Fibroblast of lung (primary cell): ENCODE measurements at regions not wholly inside any gene's neighbourhood (a gene's known extent, or its start where the extent isn't known, plus 50 kb on each side); places are given as distances from the start of the nearest gene placed in this dataset.

Source experiments
- DNase-seq, 2 donors: peaks; one replicate each; pipeline versions ENCODE4 v3.0.0 to v3.0.0-alpha.2; 2010; ENCODE audit warnings: low read depth in 2 of 2
- H2AFZ ChIP-seq: 2 replicates; pipeline ENCODE4 v1.5.1; 2012; ENCODE audit warnings: low read length, control low read depth, inconsistent platforms
- H3K27ac ChIP-seq: 2 replicates; pipeline ENCODE4 v1.5.1; 2011; ENCODE audit warnings: low read length, control low read depth; ENCODE audit not compliant: insufficient read depth
- H3K27me3 ChIP-seq: 2 replicates; pipeline ENCODE4 v1.5.1; 2011; ENCODE audit warnings: mild to moderate bottlenecking, low read length; ENCODE audit not compliant: control insufficient read depth, insufficient read depth
- H3K36me3 ChIP-seq: 2 replicates; pipeline ENCODE4 v1.5.1; 2011; ENCODE audit warnings: low read length; ENCODE audit not compliant: control insufficient read depth, insufficient read depth
- H3K4me1 ChIP-seq: 2 replicates; pipeline ENCODE4 v1.5.1; 2011; ENCODE audit warnings: low read length; ENCODE audit not compliant: control insufficient read depth, insufficient read depth; ENCODE audit errors: extremely low read depth
- H3K4me2 ChIP-seq: 2 replicates; pipeline ENCODE4 v1.5.1; 2011; ENCODE audit warnings: low read length, control low read depth; ENCODE audit not compliant: insufficient read depth; ENCODE audit errors: extremely low read depth
- H3K4me3 ChIP-seq, 4 experiments: fragments of 200-600 bp in 1 of 4; sonication (generic) in 1 of 4; replicated peaks in 1 of 4; 2 replicates each; pipeline ENCODE4 v1.5.1; 2011 to 2016; ENCODE audit warnings: low read length in 4 of 4, low read depth in 3 of 4, mild to moderate bottlenecking in 3 of 4, control low read depth in 2 of 4, inconsistent platforms in 1 of 4, mixed read lengths in 1 of 4; ENCODE audit not compliant: insufficient read depth in 1 of 4; ENCODE audit errors: control extremely low read depth in 1 of 4
- H3K79me2 ChIP-seq: 2 replicates; pipeline ENCODE4 v1.5.1; 2012; ENCODE audit warnings: mild to moderate bottlenecking, low read length, inconsistent platforms; ENCODE audit not compliant: control insufficient read depth, insufficient read depth
- H3K9ac ChIP-seq: 2 replicates; pipeline ENCODE4 v1.5.1; 2011; ENCODE audit warnings: mild to moderate bottlenecking, low read length, control low read depth; ENCODE audit not compliant: insufficient read depth
- H3K9me3 ChIP-seq: 2 replicates; pipeline ENCODE4 v1.5.1; 2012; ENCODE audit warnings: low read depth, low read length; ENCODE audit not compliant: control insufficient read depth, insufficient read depth
- H4K20me1 ChIP-seq: 2 replicates; pipeline ENCODE4 v1.5.1; 2011; ENCODE audit warnings: low read length; ENCODE audit not compliant: control insufficient read depth, insufficient read depth; ENCODE audit errors: extremely low read depth
- EZH2 ChIP-seq: IDR thresholded peaks from 2 replicates; pipeline ENCODE4 v1.5.1; 2012; ENCODE audit warnings: low read length, control low read depth, mild to moderate bottlenecking; ENCODE audit errors: missing control alignments
- TF ChIP-seq, protein P1 (sequence below), 2 donors: IDR thresholded peaks in 1 of 2; conservative IDR thresholded peaks in 1 of 2; 1 replicate in 1 of 2; 2 replicates in 1 of 2; pipeline ENCODE4 v1.5.1; 2011 to 2012; ENCODE audit warnings: low read length in 2 of 2, control low read depth in 1 of 2, inconsistent platforms in 1 of 2, low read depth in 1 of 2, mild to moderate bottlenecking in 1 of 2

DNA sequence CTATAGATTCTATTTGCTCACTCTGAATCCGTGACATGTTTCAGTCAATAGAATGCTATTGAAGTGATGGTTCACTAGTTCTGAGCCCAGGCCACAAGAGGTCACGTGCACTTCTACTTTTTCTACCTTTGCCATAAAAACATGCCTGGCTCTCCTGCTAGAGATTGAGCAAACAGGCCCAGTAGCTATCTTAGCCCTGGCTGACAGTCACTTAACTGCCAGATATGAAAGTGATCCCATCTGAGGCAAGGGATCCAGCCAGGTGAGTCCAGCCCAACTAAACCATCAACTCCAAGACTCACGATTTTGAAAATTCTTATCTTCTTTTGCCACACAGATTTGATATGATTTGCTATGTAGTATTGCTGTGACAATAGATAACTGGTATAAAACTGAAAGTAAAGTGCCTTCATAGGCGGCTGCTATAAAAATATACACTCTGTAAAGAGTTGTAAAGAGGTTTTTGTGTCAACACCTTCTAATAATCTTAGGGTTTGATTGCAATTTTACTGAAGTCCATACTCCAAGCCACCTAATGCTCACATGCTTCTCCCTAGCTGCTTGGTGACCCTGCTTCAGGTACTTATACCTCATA lies 937.7 kb upstream of the SOX9 start:
- Histone ChIP-seq H2AFZ (no peak overlapping the region), H3K4me2 (no peak overlapping the region), H3K9me3 (no peaks in the 10 kb centered on the region), H4K20me1 (no peaks in the 10 kb centered on the region), H3K27ac (no peak overlapping the region), H3K4me1 (no peaks in the 10 kb centered on the region), H3K9ac (no peak overlapping the region), H3K36me3 (no peaks in the 10 kb centered on the region), H3K27me3 (no peaks in the 10 kb centered on the region), H3K4me3 (no peak overlapping the region), H3K79me2 (no peaks in the 10 kb centered on the region)
- no peak for TF ChIP-seq EZH2
- TF ChIP-seq, protein P1, sequence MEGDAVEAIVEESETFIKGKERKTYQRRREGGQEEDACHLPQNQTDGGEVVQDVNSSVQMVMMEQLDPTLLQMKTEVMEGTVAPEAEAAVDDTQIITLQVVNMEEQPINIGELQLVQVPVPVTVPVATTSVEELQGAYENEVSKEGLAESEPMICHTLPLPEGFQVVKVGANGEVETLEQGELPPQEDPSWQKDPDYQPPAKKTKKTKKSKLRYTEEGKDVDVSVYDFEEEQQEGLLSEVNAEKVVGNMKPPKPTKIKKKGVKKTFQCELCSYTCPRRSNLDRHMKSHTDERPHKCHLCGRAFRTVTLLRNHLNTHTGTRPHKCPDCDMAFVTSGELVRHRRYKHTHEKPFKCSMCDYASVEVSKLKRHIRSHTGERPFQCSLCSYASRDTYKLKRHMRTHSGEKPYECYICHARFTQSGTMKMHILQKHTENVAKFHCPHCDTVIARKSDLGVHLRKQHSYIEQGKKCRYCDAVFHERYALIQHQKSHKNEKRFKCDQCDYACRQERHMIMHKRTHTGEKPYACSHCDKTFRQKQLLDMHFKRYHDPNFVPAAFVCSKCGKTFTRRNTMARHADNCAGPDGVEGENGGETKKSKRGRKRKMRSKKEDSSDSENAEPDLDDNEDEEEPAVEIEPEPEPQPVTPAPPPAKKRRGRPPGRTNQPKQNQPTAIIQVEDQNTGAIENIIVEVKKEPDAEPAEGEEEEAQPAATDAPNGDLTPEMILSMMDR (conservative IDR thresholded peaks at IDR 0.05 in 1 of 2, IDR thresholded peaks at IDR 0.05 in 1 of 2; ENCODE audit: low read depth in 1 of 2, low read length in 2 of 2): no peak
- DNase-seq: no peak

DNA sequence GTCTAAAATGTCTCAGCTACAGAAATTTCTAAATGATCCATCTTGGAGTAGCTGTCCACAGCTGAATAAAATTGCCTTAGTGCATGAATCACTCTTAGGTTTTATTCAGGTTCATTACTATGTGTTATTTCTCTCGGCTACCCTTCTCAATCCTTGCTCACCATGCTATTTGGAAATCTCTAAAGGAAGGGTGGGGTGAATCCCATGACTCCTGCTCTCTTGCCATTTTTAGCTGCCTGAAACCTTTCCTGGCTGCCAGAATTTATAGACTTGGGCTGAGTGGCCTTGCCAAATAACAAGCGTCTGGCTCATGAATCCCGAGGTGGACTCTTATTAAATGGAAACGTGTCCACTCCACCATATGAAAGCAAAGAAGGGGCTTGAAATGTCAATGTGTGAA lies 936.1 kb upstream of the SOX9 start:
- peak; percentile 17 to 71 for DNase-seq
- H3K27me3 ChIP-seq: no peaks in the 10 kb centered on the region
- no peak overlapping the region for H2AFZ ChIP-seq
- no peak overlapping the region for H3K27ac ChIP-seq
- H3K36me3 ChIP-seq: no peaks in the 10 kb centered on the region
- no peaks in the 10 kb centered on the region for H4K20me1 ChIP-seq
- H3K4me1 ChIP-seq: peaks cover 6% of the 10 kb centered on the region
- no peaks in the 10 kb centered on the region for H3K9me3 ChIP-seq
- no peak overlapping the region for H3K9ac ChIP-seq
- no peak overlapping the region for H3K4me2 ChIP-seq
- no peaks in the 10 kb centered on the region for H3K79me2 ChIP-seq
- H3K4me3 ChIP-seq: no peak overlapping the region
- TF ChIP-seq, protein P1 (conservative IDR thresholded peaks at IDR 0.05 in 1 of 2, IDR thresholded peaks at IDR 0.05 in 1 of 2; ENCODE audit: low read depth in 1 of 2, low read length in 2 of 2): no peak
- no peak for TF ChIP-seq EZH2

DNA sequence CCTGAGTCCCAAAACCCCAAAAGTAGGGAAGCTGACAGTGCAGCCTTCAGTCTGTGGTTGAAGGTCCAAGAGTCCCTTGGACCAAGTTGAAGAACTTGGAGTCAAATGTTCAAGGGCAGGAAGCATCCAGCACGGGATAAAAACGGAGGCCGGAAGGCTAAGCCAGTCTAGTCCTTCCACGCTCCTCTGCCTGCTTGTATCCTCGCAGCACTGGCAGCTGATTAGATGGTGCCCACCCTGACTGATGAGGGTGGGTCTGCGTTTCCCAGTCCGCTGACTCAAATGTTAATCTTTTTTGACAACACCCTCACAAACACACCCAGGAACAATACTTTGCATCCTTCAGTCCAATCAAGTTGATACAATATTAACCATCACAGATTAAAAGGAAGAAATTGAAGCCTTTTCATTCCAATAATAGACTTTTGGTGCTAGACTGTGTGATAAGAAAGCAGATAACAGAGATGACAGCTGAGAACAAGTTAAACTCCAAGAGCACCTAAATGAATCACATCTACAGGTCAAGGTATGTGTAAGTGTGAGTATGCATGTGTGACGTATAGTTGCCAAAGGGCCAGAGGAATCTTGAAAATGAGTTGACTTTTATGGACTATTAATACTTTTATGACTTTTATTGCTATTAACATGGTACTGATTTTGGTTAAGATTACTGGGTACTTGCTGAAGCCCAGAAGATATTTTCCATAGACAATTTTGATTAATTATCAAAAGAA lies 933.5 kb upstream of the SOX9 start:
- H3K4me1 ChIP-seq: peaks cover 6% of the 10 kb centered on the region
- no peak for TF ChIP-seq EZH2
- TF ChIP-seq, protein P1 (conservative IDR thresholded peaks at IDR 0.05 in 1 of 2, IDR thresholded peaks at IDR 0.05 in 1 of 2; ENCODE audit: low read depth in 1 of 2, low read length in 2 of 2): no peak
- no peaks in the 10 kb centered on the region for H3K9me3 ChIP-seq
- no peaks in the 10 kb centered on the region for H3K36me3 ChIP-seq
- no peak overlapping the region for H3K4me3 ChIP-seq
- H4K20me1 ChIP-seq: no peaks in the 10 kb centered on the region
- no peak overlapping the region for H3K27ac ChIP-seq
- no peak overlapping the region for H2AFZ ChIP-seq
- no peaks in the 10 kb centered on the region for H3K27me3 ChIP-seq
- no peak for DNase-seq
- H3K9ac ChIP-seq: no peak overlapping the region
- H3K79me2 ChIP-seq: no peaks in the 10 kb centered on the region
- no peak overlapping the region for H3K4me2 ChIP-seq
